EL (cell line): ENCODE measurements at regions not wholly inside any gene's neighbourhood (a gene's known extent, or its start where the extent isn't known, plus 50 kb on each side); places are given as distances from the start of the nearest gene placed in this dataset.

Experiments
- DNase-seq: peaks from one replicate; pipeline ENCODE4 v3.0.0-alpha.2; 2016

DNA sequence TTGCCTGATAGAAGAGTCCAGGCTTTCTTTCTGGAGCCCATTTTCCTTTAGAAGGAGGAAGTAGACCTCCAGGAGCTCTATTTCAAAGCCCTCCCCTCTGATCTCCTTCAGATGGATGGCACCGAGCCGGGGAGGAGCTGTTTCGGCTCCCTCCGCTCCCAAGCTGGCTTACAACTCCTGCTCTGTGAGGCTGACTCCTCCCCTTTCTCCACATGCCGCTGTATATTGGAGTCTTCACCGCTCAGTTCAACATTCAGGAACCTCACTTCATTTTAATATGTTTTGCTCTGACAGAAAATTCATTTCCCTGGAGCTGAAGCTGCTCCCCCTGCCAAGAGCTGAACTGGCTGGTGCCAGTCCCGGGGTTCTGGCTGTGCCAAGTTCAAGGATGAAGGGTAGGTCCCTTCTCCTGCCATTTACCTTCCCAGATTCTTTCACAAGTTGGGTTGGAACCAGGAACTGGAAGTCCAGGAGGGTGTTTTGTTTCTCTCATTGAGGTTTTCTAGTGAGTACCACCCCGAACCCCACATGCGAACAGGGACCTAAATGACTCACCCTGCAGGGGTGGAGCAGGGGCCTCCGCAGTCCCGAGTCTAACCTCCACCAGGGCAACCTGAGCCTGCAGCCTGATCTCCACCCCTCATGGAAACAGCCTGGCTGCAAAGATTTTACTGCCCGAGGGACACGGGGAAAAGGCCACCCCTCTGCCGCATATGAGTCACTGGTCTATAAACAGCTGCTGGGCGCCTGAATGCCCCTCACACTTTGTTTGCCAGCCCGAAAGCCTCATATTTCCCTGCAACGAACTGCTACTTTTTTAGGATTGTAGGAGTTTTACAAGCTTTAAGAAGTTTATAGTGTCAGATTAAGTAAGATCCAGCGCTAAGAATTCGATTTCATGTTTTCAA lies 68.6 kb upstream of the FOXA2 start:
- no peak for DNase-seq

DNA sequence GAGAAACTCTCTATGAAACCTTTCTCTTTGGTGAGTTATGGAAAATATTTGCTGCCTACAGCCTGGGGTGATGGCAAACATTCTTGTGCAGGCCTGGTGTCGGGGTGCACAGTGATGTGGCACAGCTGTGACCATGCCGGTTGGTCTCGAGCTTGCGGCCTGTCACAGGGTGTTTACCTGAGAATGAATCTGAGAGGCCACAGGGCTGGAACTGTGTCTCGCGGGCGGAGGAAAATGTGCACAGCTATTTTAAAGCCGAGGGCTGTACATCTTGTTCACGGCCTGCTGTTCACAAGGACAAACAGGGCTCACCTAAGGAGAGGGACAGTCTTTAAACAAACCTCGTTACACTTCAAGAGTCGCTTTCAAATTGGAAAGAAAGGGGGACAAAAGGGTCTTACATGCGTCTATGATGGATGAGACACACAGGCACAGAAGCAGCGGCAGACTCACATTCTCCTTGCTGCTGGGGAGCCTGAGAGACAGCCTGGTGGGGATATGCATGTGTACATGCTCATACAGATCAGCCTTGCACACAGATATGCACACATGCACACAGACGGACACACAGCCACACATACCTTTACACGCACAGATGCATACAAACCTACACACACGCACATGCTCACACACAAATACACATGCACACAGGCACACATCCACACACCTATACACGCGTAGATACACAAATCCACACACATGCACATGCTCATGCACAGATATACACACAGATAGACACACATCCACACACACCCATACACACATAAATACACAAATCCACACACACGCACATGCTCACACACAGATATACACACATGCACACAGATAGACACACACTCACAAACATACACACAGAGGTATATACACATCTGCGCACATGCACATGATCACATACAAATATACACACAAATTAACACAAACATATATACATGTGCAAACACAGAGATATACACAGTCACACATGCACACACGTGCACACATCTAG lies 69.6 kb upstream of the FOXA2 start:
- DNase-seq, result no peak

DNA sequence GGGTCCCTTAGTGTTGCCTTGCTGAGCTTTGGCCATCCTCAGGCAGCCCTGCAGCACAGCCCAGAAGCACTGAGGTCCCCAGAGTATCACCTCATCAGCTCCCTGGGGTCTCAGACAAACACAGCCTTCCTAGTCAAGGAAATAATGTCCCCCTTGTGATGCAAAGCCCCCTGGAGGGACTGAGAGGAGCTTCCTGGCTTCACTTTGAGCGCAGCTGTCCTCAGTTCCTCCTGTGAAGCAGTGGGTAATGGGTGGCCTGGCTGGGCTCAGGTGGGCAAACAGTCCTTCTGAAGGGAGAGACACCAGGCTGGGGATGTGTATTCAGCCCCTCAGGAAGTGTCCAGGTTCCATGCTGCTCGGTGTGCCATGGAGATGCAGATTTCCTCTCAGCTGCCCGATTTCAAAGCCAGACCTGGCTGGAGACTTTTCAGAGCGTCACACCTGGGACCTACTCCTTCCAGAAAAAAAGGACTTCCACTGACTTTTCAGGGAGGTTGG lies 79.2 kb upstream of the FOXA2 start:
- no peak for DNase-seq

DNA sequence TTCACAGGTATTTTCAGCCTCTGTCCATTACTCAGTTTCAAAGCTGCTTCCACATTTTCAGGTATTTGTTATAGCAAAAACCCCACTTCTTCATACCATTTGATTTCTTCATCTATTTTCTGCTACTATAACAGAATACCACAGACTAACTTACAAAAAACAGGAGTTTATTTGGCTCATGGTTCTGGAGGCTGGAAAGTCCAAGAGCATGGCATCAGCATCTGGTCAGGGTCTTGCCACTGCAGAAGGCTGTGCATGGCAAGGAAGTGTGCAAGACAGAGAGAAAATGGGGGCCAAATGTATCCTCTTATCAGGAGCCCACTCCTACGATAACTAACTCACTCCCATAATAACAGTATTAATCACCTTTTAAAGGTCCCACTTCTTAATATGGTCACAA lies 82.8 kb upstream of the FOXA2 start:
- DNase-seq, result no peak

DNA sequence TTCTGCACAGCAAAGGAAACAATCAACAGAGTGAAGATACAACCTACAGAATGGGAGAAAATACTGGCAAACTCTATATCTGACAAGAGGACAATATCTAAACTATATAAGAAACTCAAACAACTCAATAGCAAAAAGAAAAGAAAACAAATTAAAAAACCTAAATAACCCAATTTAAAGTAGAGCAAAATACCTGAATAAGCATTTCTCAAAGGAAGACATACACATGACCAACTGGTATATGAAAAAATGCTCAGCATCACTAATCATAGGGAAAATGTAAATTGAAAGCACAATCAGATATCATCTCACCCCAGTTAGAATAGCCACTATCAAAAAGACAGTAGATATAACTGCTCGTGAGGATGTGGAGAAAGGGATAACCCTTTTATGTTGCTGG lies 87.8 kb upstream of the FOXA2 start:
- DNase-seq, result no peak

DNA sequence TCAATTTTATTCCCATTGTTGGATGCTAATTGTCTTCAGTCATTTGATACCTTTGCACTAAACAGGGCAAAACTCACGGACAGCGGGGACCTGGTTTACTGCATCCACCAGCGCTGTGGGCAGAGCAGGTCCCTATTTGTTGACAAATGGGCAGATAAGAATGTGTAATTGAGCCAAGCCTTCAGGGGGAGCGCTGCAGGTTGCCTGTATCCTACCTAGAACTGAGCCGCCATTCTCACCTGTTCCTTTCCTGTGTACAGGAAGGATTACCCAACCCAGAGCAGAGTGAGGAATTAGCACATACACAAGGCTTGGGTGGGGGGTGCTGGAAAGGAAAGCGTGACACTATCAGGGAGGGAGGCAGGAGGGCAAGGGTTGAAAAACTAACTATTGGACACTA lies 89.1 kb upstream of the FOXA2 start:
- no peak for DNase-seq

DNA sequence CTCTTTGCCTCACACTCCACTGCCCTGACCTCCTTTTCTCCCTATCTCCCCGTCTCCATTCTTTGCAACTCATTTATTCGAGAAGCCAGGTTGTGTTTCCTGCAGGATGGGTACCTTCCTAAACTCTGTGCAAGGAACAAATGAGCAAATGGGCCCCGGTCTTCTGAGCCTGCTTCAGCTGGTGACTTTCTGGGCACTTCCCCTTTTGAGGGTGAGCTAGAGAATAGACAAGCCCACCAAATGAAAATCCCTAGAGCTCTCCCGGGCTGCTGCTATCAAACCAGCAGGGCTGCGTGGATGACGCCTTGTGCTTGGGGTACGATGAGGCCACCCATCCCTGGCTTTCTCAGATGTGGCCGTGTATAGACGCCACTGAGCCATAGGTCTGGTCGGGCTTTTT lies 91.0 kb upstream of the FOXA2 start:
- no peak for DNase-seq

DNA sequence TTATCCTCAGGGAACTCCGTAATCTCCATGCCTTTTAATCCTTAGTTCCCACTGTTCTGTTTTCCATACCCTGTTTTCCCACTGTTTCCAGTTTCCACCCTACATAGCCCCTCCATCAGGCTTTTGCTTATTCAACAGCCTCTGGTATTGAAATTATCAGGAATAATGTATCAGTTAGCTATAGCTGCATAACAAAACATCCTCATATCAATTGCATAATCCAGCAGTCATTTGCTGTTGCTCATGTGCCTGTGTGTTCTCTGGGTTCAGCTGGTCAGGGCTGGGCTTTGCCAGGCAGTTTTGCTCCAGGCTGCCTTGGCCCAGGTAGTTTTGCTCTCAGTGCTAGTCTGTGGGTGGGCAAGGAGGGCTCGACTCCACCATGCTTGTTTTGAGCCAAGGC lies 94.3 kb upstream of the FOXA2 start:
- no peak for DNase-seq

DNA sequence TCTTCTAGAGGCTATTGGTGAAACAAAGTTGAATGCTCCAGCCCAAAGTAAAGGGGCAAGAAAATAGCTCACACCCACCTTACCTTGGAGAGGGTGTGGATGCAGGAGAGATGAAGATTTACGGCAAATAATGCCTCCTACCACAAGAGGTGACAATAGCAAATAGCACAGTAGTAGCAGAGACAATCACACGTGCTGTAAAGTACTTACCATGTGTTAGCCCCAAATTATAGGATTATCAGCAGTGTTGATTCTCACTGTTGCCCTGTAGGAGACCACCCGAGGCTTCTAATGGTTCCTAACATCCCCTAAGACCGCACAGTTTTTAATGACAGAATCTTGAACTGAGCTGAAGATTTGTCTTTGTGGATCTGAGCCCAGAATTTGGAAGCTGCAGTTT lies 94.8 kb upstream of the FOXA2 start:
- DNase-seq, result no peak

DNA sequence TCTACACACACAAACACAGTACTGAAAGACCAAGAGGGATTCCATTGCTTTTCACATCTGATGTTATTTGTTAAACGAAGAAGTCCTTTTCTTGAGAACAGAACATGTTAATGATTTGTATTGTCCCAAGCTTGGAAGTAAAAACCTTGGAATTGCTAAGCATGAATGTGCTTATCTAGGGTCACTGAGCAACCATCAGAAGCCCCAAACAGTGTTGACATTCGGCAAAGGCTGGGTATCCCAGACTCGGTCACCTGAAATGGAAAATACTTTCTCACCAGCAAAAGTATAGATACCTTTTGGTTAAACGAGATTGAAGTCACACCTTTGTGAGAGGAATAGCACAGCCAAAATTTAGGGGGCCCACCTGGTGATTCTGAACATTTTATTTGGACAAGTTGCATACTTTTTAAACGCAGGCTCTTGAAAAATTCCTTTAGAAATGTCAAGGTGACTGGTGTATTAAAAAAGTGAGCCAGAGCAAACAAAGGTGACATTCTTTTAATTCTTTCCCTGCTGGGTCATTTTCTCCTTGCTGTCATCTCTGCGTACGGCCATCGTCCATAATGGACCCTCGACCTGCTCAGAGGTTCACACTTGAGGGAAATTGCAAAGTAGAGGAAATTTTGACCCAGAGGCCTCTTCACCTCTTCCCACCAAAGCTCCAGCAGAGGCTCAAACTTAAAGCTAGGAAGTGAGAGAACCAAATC lies 95.8 kb upstream of the FOXA2 start:
- no peak for DNase-seq

DNA sequence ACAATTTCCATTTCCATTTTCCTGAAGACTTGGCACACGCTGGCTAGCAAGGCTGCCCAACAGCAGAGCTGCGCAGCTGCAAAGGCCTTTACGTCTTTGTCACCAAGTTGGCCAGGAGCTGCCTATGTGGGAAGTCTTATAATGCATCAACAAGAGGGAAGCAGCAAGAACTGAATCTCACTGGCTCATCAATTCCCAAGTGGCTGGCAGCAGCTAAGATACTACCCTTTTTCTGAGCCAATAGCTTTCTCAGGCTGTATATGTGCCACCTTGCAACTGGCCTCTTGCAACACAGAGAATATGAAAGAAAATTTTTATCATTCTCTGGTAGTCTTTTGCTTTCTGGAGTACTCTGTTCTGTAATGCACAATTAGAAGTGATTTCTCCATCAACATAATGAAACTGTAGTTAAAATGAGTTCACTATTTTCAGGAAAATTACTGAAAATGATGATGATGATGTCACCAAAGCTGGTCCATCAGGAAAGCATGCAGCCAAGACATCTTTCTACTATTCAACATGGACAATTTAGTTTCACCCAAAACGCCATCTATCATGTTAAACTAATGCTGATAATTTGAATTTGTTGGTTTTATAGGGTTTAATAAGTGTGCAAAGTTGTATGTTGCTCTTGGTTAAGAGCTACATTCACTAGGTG lies 97.3 kb upstream of the FOXA2 start:
- no peak for DNase-seq

DNA sequence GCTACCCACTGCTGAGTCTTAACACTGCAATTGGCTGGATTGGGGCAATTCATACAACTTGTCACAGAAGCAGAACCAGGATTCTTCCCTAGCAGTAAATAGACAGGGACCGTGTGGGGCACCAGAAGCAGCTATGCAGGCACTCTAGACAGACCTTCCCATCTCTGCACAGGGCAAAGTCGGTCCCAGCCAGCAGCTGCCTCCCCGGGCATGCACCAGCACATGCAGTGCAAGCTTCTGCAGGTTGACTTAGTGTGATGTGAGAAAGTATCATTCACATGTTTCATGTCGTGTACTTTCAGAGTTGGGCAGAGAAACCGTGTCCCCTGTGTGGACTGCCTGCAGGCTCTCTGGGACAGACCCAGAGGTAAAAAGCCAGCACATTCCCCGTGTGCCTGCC lies 98.0 kb upstream of the FOXA2 start:
- no peak for DNase-seq

DNA sequence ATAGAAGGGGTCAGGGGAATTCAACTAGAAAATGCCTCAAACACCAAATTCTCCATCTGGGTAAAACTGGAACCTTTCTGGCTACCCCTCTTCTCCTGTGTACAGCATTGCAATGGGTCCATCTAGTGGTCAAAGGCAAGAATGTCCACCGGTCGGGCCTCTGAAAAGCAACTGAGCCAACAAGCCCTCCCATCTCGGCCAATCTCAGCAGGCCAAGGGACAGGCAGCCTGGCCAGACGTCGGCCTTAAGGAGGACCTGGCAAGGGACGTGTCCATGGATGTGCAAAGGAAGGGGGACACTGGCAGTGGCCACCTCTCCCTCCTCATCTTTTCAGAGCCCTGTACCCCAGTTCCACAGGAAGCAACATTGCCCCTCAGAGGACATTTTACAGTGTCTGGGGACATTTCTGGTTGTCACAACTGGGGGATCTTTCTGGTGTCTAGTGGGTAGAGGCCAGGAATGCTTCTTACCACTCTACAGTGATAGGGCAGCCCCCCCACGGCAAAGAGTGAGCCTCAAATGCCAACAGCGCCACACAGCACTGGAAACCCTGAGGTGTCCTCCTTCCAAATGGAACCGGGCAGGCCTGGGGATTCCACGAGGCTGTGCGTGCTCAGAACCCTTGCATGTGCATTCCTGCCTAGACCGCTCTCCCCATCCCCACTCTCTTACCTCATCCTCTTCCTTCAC lies 99.8 kb upstream of the FOXA2 start:
- DNase-seq, result peak; percentile 57

DNA sequence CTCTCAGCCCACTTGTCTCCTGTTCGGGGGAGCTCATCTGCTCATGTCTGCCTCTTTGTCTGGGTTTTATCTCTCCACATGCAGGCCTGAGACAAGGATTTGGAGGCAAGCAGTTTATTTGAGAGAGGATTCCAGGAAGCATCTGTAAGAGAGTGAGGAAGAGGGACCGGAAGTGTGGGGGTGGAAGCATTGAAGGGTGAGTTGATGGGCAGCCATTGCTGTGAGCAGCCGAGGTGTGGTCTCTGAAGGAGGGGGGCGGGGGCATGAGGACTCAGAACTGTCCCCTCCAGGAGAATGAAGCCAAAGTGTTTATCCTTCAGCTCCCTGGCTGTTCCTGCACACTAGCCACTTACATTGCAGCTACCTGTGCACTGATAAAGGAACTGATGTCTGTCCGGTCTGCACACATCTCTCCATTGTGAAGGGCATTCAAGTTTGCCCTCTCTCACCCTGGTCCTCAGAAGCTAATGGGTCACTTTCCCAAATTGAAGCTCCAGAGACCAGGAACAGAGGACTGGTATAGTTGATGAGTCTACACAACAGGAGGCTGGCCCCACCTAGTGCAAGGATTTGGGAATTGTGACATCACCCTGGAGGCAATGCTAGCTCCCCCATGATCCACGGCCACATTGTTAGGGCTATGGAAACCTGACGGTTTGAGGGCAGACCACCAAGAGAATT lies 100.5 kb upstream of the FOXA2 start:
- no peak for DNase-seq

DNA sequence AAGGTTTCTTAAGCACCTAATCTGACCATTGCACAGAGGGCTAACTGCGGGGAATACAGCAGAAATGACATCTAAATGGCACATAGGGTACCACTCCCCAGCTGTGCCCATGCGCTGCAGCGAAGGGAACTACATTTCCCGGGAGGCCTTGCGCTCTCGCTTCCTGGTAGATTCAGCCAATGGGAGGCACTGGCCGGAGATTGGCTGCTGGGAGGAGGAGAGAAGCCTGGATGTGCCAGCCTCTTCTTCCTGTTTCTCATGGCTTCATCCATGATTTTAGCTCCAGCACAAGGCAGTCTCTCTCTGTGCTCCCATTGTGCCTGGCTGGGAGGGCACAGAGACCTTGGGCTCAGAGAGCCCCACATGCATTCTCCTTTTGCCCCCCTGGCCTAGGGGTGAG lies 101.7 kb upstream of the FOXA2 start:
- peak; percentile 50 for DNase-seq

DNA sequence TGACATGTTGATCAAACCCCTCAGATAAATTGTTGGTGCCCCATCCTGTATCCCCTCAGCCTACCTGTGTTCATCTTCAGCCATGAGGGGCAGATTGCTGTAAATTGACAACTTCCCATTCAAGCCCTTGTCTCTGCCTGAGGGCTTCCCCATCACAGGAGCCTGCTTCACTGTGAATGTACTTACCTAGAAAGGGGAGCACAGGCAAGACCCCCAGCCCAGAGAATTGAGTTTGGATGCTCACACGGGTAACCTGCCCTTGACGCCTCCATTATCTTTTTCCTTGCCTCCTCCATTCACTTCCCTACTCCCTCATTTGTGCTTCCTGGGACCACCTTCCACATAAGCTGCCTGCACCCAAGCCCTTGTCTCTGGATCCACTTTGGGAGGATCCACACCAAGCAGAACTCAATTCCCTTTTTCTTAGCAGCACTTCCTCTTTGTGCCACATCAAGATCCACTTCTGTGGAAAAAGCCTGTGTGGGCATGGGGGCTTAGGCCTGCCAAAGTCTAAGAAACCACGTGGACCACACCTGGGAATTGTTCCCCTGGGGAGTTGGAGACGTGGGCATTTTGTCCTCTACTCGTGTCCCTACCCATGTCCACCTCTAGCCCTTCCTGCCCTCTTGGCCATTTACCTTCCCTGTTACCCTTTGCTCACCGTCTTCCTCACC lies 103.4 kb upstream of the FOXA2 start:
- no peak for DNase-seq

DNA sequence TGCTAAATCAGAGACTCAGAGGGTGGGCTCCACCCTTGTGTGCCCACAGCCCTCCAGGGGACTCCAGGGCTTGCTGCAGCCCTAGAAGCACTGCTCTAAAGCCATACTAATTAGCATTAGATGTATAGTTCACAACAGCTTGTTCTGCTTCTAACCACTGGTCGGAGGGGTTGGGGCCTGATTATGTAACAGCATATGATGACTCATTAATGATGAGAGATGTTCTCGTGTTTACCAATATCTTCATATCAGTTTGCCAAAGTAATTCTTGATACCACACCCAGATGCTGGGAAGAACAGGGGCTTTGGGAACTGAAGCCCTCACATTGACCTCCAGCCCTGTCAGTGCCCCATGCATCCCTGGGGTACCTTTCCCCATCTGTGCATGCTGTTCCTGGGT lies 104.1 kb upstream of the FOXA2 start:
- DNase-seq, result no peak

DNA sequence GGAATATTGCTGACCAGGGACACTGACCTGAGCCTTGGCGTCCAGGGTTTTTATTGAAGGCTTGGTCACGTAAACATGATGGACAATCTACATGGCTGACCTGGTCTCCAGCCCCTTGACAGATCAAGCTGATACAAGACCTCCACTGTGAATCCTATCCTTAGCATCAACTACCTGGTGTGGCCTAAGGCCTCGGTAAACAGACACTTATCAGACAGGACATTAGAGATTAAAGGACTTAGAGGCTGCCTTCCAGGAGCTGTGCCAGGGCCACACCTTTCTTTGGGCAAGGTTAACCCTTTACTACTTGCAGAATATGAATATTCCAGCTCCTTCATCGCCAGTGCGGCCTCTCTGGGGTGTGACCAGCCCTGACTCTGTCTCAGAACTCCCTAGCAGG lies 104.9 kb upstream of the FOXA2 start:
- no peak for DNase-seq

DNA sequence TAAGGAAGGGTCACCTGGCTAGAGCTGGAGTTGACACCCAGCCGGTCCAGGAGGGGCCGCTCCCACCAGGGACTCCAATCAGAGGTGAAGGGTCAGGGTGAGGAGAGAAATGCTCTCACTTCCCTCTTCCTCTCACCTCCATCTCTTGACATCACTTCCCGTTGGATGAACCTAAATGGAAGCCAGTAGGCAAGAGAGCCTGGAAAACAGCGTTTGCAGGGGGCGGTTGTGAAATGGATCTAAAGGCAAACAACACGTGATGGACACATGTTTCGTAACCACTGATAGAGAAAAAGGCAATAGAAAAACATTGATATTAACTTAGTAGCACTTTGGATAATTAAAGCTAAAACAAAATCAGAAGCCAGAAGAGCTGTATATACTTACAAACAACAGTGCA lies 105.6 kb upstream of the FOXA2 start:
- DNase-seq, result no peak

DNA sequence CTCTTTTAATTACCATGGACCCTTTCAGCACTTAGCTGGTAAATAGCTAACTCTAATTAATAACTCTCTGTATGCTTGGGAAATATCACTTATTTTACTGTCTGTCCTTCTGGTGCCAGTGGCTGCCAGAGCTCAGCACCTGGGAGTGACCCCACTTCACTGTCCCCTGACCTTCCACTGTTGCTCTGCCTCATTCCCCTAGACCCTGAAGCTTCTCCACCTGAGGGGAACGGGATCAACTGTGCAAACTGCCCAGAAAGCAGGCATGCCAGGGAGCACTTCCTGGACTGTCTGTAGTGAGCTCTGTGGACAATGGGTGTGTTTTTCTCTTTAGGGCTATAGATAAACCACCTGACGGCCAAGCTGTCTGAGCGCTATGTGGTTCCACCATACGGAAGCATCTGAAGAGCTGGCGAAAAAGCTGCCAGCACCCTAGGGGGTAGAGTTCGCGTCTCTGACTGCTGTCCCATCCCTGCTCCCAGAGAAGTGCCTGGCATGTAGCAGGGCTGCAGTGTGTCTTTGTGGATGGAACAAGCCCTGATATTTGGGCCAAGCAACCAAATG lies 106.3 kb upstream of the FOXA2 start:
- no peak for DNase-seq
